ENCODE measurements at regions not wholly inside any gene's neighbourhood (a gene's known extent, or its start where the extent isn't known, plus 50 kb on each side); places are given as distances from the start of the nearest gene placed in this dataset.

GRCh38 chr2:216761133-216761532 lies 65.8 kb upstream of the IGFBP5 start:
- POLR2A ChIA-PET, result no interaction called here
- no peak for DNase-seq
- Mint-ChIP-seq H3K36me3 (ENCODE audit: insufficient read depth, unreplicated experiment) (no peaks in the 10 kb centered on the region), H3K27ac (ENCODE audit: unreplicated experiment) (no peak overlapping the region), H3K27me3 (ENCODE audit: insufficient read depth, unreplicated experiment) (peaks cover 18% of the 10 kb centered on the region), H3K4me3 (ENCODE audit: unreplicated experiment) (no peak overlapping the region), H3K9me3 (ENCODE audit: unreplicated experiment) (no peaks in the 10 kb centered on the region), H3K4me1 (ENCODE audit: low read depth, unreplicated experiment) (peaks cover 5% of the 10 kb centered on the region)
- no peak overlapping the region for H3K4me3 ChIP-seq (ENCODE audit: low read depth, low read length)
- intact Hi-C loops (cut with micrococcal nuclease; ENCODE audit: unreplicated experiment), result no loop called here
- no peaks in the 10 kb centered on the region for H3K4me1 ChIP-seq
- H3K36me3 ChIP-seq (ENCODE audit: control insufficient read depth, insufficient read depth, low read length), result no peaks in the 10 kb centered on the region
- no peak for TF ChIP-seq CTCF (IDR thresholded peaks at IDR 0.05; ENCODE audit: insufficient read depth in 1 of 2, low read depth in 1 of 2, low read length in 1 of 2, severe bottlenecking in 1 of 2, unreplicated experiment in 1 of 2)
- peaks cover 1% of the 10 kb centered on the region; the same call in 1 of the 2 replicates for H3K27me3 ChIP-seq (replicated peaks; ENCODE audit: control insufficient read depth, insufficient read depth, low read length)
- no TSS peak for BruUV-seq (replicated peaks)
- CTCF ChIA-PET, result no interaction called here
- H3K9me3 ChIP-seq, result no peaks in the 10 kb centered on the region

- Mint-ChIP-seq H3K36me3 (ENCODE audit: insufficient read depth, unreplicated experiment) (no peaks in the 10 kb centered on the region), H3K27ac (ENCODE audit: unreplicated experiment) (no peak overlapping the region), H3K4me3 (ENCODE audit: unreplicated experiment) (no peak overlapping the region), H3K4me1 (ENCODE audit: low read depth, unreplicated experiment) (no peaks in the 10 kb centered on the region), H3K27me3 (ENCODE audit: insufficient read depth, unreplicated experiment) (peaks cover 18% of the 10 kb centered on the region), H3K9me3 (ENCODE audit: unreplicated experiment) (no peaks in the 10 kb centered on the region)
- no peaks in the 10 kb centered on the region for H3K9me3 ChIP-seq
- BruUV-seq (replicated peaks), result no TSS peak
- H3K36me3 ChIP-seq (ENCODE audit: control insufficient read depth, insufficient read depth, low read length), result no peaks in the 10 kb centered on the region
- TF ChIP-seq CTCF (IDR thresholded peaks at IDR 0.05; ENCODE audit: insufficient read depth in 1 of 2, low read depth in 1 of 2, low read length in 1 of 2, severe bottlenecking in 1 of 2, unreplicated experiment in 1 of 2), result no peak
- ChIA-PET POLR2A (no interaction called here), CTCF (no interaction called here)
- no peaks in the 10 kb centered on the region for H3K4me1 ChIP-seq
- H3K27me3 ChIP-seq (replicated peaks; ENCODE audit: control insufficient read depth, insufficient read depth, low read length), result peaks cover 1% of the 10 kb centered on the region; the same call in 1 of the 2 replicates
- H3K4me3 ChIP-seq (ENCODE audit: low read depth, low read length), result no peak overlapping the region
- no peak for DNase-seq
- intact Hi-C loops (cut with micrococcal nuclease; ENCODE audit: unreplicated experiment), result no loop called here
Measured at GRCh38 chr2:216758256-216759155, 63.2 kb upstream of the IGFBP5 start.

GRCh38 chr2:216757532-216757931 lies 62.2 kb upstream of the IGFBP5 start:
- H3K36me3 Mint-ChIP-seq (ENCODE audit: insufficient read depth, unreplicated experiment), result no peaks in the 10 kb centered on the region
- no peak overlapping the region for H3K27ac Mint-ChIP-seq (ENCODE audit: unreplicated experiment)
- no peaks in the 10 kb centered on the region for H3K4me1 Mint-ChIP-seq (ENCODE audit: low read depth, unreplicated experiment)
- H3K4me1 ChIP-seq, result no peaks in the 10 kb centered on the region
- no peak for DNase-seq
- peaks cover 18% of the 10 kb centered on the region for H3K27me3 Mint-ChIP-seq (ENCODE audit: insufficient read depth, unreplicated experiment)
- H3K27me3 ChIP-seq (replicated peaks; ENCODE audit: control insufficient read depth, insufficient read depth, low read length), result peaks cover 1% of the 10 kb centered on the region; the same call in 1 of the 2 replicates
- H3K4me3 ChIP-seq (ENCODE audit: low read depth, low read length), result no peak overlapping the region
- ChIA-PET CTCF (no interaction called here), POLR2A (no interaction called here)
- H3K36me3 ChIP-seq (ENCODE audit: control insufficient read depth, insufficient read depth, low read length), result no peaks in the 10 kb centered on the region
- intact Hi-C loops (cut with micrococcal nuclease; ENCODE audit: unreplicated experiment), result no loop called here
- no peak for TF ChIP-seq CTCF (IDR thresholded peaks at IDR 0.05; ENCODE audit: insufficient read depth in 1 of 2, low read depth in 1 of 2, low read length in 1 of 2, severe bottlenecking in 1 of 2, unreplicated experiment in 1 of 2)
- no peaks in the 10 kb centered on the region for H3K9me3 Mint-ChIP-seq (ENCODE audit: unreplicated experiment)
- no peaks in the 10 kb centered on the region for H3K9me3 ChIP-seq
- no peak overlapping the region for H3K4me3 Mint-ChIP-seq (ENCODE audit: unreplicated experiment)
- no TSS peak for BruUV-seq (replicated peaks)
